GM13977 (cell line): ENCODE measurements at regions not wholly inside any gene's neighbourhood (a gene's known extent, or its start where the extent isn't known, plus 50 kb on each side); places are given as distances from the start of the nearest gene placed in this dataset.

ENCODE experiments used
- DNase-seq: peaks from one replicate; pipeline ENCODE4 v3.0.0; 2012; ENCODE audit warnings: low spot score
- CTCF ChIP-seq: IDR thresholded peaks from 2 replicates; pipeline ENCODE4 v1.5.1; 2012; ENCODE audit warnings: mild to moderate bottlenecking, control low read depth; ENCODE audit not compliant: insufficient read depth; ENCODE audit errors: extremely low read depth, missing control alignments
- in situ Hi-C: fragments of 300-500 bp; cut with MboI; formaldehyde crosslinking; loops from one replicate; pipeline ENCODE4 v1.12.0; 2022; ENCODE audit warnings: low sequenced_read_pairs, low pct_unique_long_range_greater_than_20kb, mixed read lengths, inconsistent platforms; ENCODE audit not compliant: unreplicated experiment

- in situ Hi-C loops = no loop called here
- TF ChIP-seq CTCF = no peak
- DNase-seq = peak; percentile 3
Measured at GRCh38 chr2:128685841-128686496, 367.3 kb upstream of the HS6ST1 start.

GRCh38 chr2:128686497-128686859 is 367.8 kb upstream of the HS6ST1 start:
- in situ Hi-C loops = no loop called here
- DNase-seq = no peak
- TF ChIP-seq CTCF = no peak

GRCh38 chr2:128686881-128687555 is 368.4 kb upstream of the HS6ST1 start:
- no peak for TF ChIP-seq CTCF
- DNase-seq = peak; percentile 6
- in situ Hi-C loops = no loop called here

- peak; percentile 3 for DNase-seq
- in situ Hi-C loops = no loop called here
- TF ChIP-seq CTCF = no peak
Measured at GRCh38 chr2:128687565-128687964, 368.9 kb upstream of the HS6ST1 start.

- no peak for DNase-seq
- no peak for TF ChIP-seq CTCF
Measured at GRCh38 chr2:128689971-128690370, 371.3 kb upstream of the HS6ST1 start.

GRCh38 chr2:128690431-128690830 is 371.8 kb upstream of the HS6ST1 start:
- no peak for TF ChIP-seq CTCF
- in situ Hi-C loops = no loop called here
- no peak for DNase-seq

More at GRCh38 chr2:128689971-128690370, 371.3 kb upstream of the HS6ST1 start:
- in situ Hi-C loops = no loop called here
